Trophoblast cell (in vitro differentiated cells and primary cell): ENCODE measurements at regions not wholly inside any gene's neighbourhood (a gene's known extent, or its start where the extent isn't known, plus 50 kb on each side); places are given as distances from the start of the nearest gene placed in this dataset.

ENCODE experiments used
- DNase-seq, 2 donors: peaks; one replicate each; pipeline ENCODE4 v3.0.0-alpha.2; 2016
- H2AFZ ChIP-seq: 2 replicates; pipeline ENCODE4 v1.6.1; 2013; ENCODE audit warnings: low read length, moderate library complexity, mild to moderate bottlenecking; ENCODE audit not compliant: insufficient read depth, poor library complexity
- H2AK5ac ChIP-seq: 2 replicates; pipeline ENCODE4 v1.6.1; 2013; ENCODE audit warnings: mild to moderate bottlenecking, low read length
- H2BK120ac ChIP-seq: 2 replicates; pipeline ENCODE4 v1.6.1; 2013; ENCODE audit warnings: low read length, mild to moderate bottlenecking, moderate library complexity; ENCODE audit not compliant: insufficient read depth, poor library complexity
- H2BK12ac ChIP-seq: 2 replicates; pipeline ENCODE4 v1.6.1; 2013; ENCODE audit warnings: mild to moderate bottlenecking, low read length, moderate library complexity
- H2BK5ac ChIP-seq: 2 replicates; pipeline ENCODE4 v1.6.1; 2013; ENCODE audit warnings: low read length, low read depth, moderate library complexity, mild to moderate bottlenecking; ENCODE audit not compliant: poor library complexity
- H3K14ac ChIP-seq: 2 replicates; pipeline ENCODE4 v1.6.1; 2013; ENCODE audit warnings: mild to moderate bottlenecking, low read length
- H3K18ac ChIP-seq: 2 replicates; pipeline ENCODE4 v1.6.1; 2013; ENCODE audit warnings: mild to moderate bottlenecking, low read length
- H3K23ac ChIP-seq: 2 replicates; pipeline ENCODE4 v1.6.1; 2013; ENCODE audit warnings: low read length
- H3K27ac ChIP-seq: 2 replicates; pipeline ENCODE4 v1.5.1; 2013; ENCODE audit warnings: low read depth, mild to moderate bottlenecking, inconsistent platforms, low read length, moderate library complexity
- H3K27me3 ChIP-seq: 2 replicates; pipeline ENCODE4 v1.6.1; 2013; ENCODE audit warnings: inconsistent platforms, mild to moderate bottlenecking, low read length, moderate library complexity; ENCODE audit not compliant: insufficient read depth
- H3K36me3 ChIP-seq, 2 experiments: 1 replicate in 1 of 2; 2 replicates in 1 of 2; pipeline ENCODE4 v1.6.1; 2013; ENCODE audit warnings: low read length in 2 of 2, mild to moderate bottlenecking in 2 of 2, moderate library complexity in 1 of 2; ENCODE audit not compliant: insufficient read depth in 2 of 2, control insufficient read depth in 1 of 2
- H3K4ac ChIP-seq: 2 replicates; pipeline ENCODE4 v1.6.1; 2013; ENCODE audit warnings: low read depth, mild to moderate bottlenecking, low read length, moderate library complexity
- H3K4me1 ChIP-seq, 2 experiments: 1 replicate in 1 of 2; 2 replicates in 1 of 2; pipeline ENCODE4 v1.6.1; 2013; ENCODE audit warnings: low read length in 2 of 2, mild to moderate bottlenecking in 2 of 2, moderate library complexity in 1 of 2; ENCODE audit not compliant: insufficient read depth in 2 of 2, control insufficient read depth in 1 of 2
- H3K4me2 ChIP-seq: 2 replicates; pipeline ENCODE4 v1.6.1; 2013; ENCODE audit warnings: inconsistent platforms, mild to moderate bottlenecking, low read length, moderate library complexity
- H3K4me3 ChIP-seq: 2 replicates; pipeline ENCODE4 v1.5.1; 2013; ENCODE audit warnings: mild to moderate bottlenecking, low read depth, low read length, inconsistent platforms
- H3K79me1 ChIP-seq: one replicate; pipeline ENCODE4 v1.6.1; 2013; ENCODE audit warnings: low read length
- H3K79me2 ChIP-seq: 2 replicates; pipeline ENCODE4 v1.6.1; 2013; ENCODE audit warnings: low read length, mild to moderate bottlenecking; ENCODE audit not compliant: control insufficient read depth, insufficient read depth, poor library complexity
- H3K9ac ChIP-seq: 2 replicates; pipeline ENCODE4 v1.6.1; 2013; ENCODE audit warnings: mild to moderate bottlenecking, low read length
- H3K9me3 ChIP-seq: 2 replicates; pipeline ENCODE4 v1.6.1; 2013; ENCODE audit warnings: low read depth, mild to moderate bottlenecking, control low read depth, inconsistent platforms, low read length; ENCODE audit not compliant: insufficient read depth
- H4K12ac ChIP-seq: 2 replicates; pipeline ENCODE4 v1.6.1; 2013; ENCODE audit warnings: low read depth, mild to moderate bottlenecking, low read length, moderate library complexity
- H4K8ac ChIP-seq: 2 replicates; pipeline ENCODE4 v1.6.1; 2013; ENCODE audit warnings: low read depth, mild to moderate bottlenecking, low read length, moderate library complexity
- H4K91ac ChIP-seq: one replicate; pipeline ENCODE4 v1.6.1; 2013; ENCODE audit warnings: low read depth, mild to moderate bottlenecking, low read length, moderate library complexity
- WGBS: extraction: QIAGEN DNeasy Blood & Tissue Kit; methylation state at CpG from one replicate; pipeline ENCODE4 v1.1.7; 2013; ENCODE audit warnings: missing lambda C conversion rate; ENCODE audit not compliant: insufficient read length, insufficient coverage; ENCODE audit errors: extremely low coverage; 5-methylcytosine and 5-hydroxymethylcytosine counted together

DNA sequence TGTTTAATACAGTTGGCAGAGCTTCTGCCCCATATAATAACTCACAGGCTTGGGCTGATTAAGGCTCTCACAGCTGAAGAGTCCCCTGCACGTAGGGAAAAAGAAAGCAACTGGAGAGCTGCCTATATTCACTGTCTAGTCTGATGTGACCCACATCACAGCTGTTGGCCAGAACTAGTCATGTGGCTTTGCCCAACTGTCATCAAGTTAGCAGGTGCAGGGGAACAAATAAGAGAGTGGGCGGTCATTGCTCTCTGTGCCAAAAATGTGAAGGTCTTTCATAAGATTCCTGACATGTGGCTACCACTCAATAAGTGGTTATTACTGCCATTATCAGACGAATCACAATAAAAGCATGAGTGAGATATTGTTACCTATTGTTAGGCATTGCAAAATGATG lies 665.2 kb downstream of the DOK5 start:
- Histone ChIP-seq H3K27ac (no peak overlapping the region), H2BK5ac (no peak overlapping the region), H2AK5ac (no peak overlapping the region), H2BK120ac (no peak overlapping the region), H4K8ac (no peak overlapping the region), H3K9me3 (no peaks in the 10 kb centered on the region), H3K36me3 (no peaks in the 10 kb centered on the region), H3K4me2 (no peak overlapping the region), H3K4ac (no peak overlapping the region), H3K14ac (no peak overlapping the region), H3K23ac (no peak overlapping the region), H3K4me3 (no peak overlapping the region), H4K91ac (no peak overlapping the region), H3K27me3 (no peaks in the 10 kb centered on the region), H3K79me2 (no peaks in the 10 kb centered on the region), H3K4me1 (no peaks in the 10 kb centered on the region), H2BK12ac (no peak overlapping the region), H4K12ac (no peak overlapping the region), H3K79me1 (no peaks in the 10 kb centered on the region), H3K18ac (no peak overlapping the region), H3K9ac (no peak overlapping the region), H2AFZ (no peak overlapping the region)
- DNase-seq: no peak
- no CpG with 5 or more reads among the region's 3 CpGs for WGBS

DNA sequence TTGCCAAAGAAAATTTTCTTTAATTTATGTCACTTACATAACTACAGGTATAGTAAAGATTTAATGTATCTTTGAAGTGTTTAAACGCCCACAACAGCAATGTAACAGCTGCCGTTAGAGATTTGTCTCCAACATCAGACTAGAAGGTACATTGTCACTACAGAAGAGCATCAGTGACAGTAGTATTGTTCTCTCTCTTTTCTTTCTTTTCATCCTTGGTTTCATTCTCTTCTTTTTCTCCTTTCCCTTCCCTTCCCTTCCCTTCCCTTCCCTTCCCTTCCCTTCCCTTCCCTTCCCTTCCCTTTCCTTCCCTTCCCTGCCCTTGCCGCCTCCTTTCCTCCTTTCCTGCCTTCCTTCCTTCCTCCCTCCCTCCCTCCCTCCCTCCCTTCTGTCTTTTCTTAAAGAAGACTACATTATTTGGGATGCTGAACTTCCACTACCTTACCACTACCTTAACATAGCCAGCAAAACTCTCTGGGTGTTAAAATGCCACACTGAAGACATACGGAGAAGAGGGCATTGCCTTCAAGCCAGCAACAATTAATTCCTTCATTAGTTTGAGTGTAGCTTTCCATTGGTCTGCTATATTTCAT lies 663.9 kb downstream of the DOK5 start:
- Histone ChIP-seq H2BK5ac (no peak overlapping the region), H3K4me3 (no peak overlapping the region), H3K9ac (no peak overlapping the region), H3K36me3 (no peaks in the 10 kb centered on the region), H3K4me2 (no peak overlapping the region), H4K8ac (no peak overlapping the region), H3K18ac (no peak overlapping the region), H3K27me3 (no peaks in the 10 kb centered on the region), H4K12ac (no peak overlapping the region), H3K27ac (no peak overlapping the region), H3K4ac (no peak overlapping the region), H2AFZ (no peak overlapping the region), H2BK120ac (no peak overlapping the region), H4K91ac (no peak overlapping the region), H3K79me1 (no peaks in the 10 kb centered on the region), H2BK12ac (no peak overlapping the region), H3K9me3 (no peaks in the 10 kb centered on the region), H3K79me2 (no peaks in the 10 kb centered on the region), H3K14ac (no peak overlapping the region), H3K23ac (no peak overlapping the region), H3K4me1 (no peaks in the 10 kb centered on the region), H2AK5ac (no peak overlapping the region)
- no peak for DNase-seq
- 71% methylated on average over 1 of the region's 4 CpGs for WGBS

GRCh38 chr20:55135923-55136322 lies 660.5 kb downstream of the DOK5 start:
- H3K23ac ChIP-seq: no peak overlapping the region
- H2AK5ac ChIP-seq: no peak overlapping the region
- no peak overlapping the region for H4K91ac ChIP-seq
- H2BK5ac ChIP-seq: no peak overlapping the region
- H2AFZ ChIP-seq: no peak overlapping the region
- no peak overlapping the region for H3K27ac ChIP-seq
- no peaks in the 10 kb centered on the region for H3K79me1 ChIP-seq
- H2BK120ac ChIP-seq: no peak overlapping the region
- no peaks in the 10 kb centered on the region for H3K27me3 ChIP-seq
- H2BK12ac ChIP-seq: no peak overlapping the region
- no peak overlapping the region for H3K4me3 ChIP-seq
- H3K36me3 ChIP-seq: no peaks in the 10 kb centered on the region
- H3K18ac ChIP-seq: no peak overlapping the region
- H3K14ac ChIP-seq: no peak overlapping the region
- no peak overlapping the region for H3K4ac ChIP-seq
- H3K79me2 ChIP-seq: no peaks in the 10 kb centered on the region
- H4K12ac ChIP-seq: no peak overlapping the region
- H3K9me3 ChIP-seq: no peaks in the 10 kb centered on the region
- no peak overlapping the region for H4K8ac ChIP-seq
- H3K4me1 ChIP-seq: no peaks in the 10 kb centered on the region
- WGBS: no CpG with 5 or more reads among the region's 3 CpGs
- H3K4me2 ChIP-seq: no peak overlapping the region
- H3K9ac ChIP-seq: no peak overlapping the region
- no peak for DNase-seq

DNA sequence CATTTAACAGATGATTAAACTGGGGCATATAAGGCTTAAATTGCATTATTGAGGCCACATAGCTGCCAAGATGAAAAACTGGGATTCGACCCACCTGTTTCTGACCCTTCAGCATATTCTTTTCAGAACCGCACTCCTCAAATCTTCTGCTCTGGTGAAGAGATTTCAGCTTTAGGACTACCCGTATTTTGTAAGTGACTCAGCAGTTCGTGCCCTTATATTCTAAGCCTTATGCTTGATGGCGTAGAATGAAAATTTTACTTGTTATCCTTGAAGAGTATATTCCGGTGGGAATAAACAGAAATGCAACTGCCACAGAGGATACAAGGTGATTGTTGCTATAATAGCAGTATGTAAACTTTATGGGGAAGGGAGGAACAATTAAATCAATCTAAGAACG lies 657.1 kb downstream of the DOK5 start:
- H3K4ac ChIP-seq: no peak overlapping the region
- no peaks in the 10 kb centered on the region for H3K79me1 ChIP-seq
- no peak overlapping the region for H3K23ac ChIP-seq
- no peaks in the 10 kb centered on the region for H3K9me3 ChIP-seq
- no peaks in the 10 kb centered on the region for H3K27me3 ChIP-seq
- no peak overlapping the region for H3K4me3 ChIP-seq
- no peak overlapping the region for H3K9ac ChIP-seq
- no peak overlapping the region for H2BK12ac ChIP-seq
- H3K27ac ChIP-seq: no peak overlapping the region
- no peaks in the 10 kb centered on the region for H3K79me2 ChIP-seq
- no CpG with 5 or more reads among the region's 7 CpGs for WGBS
- no peak overlapping the region for H4K8ac ChIP-seq
- H3K4me2 ChIP-seq: no peak overlapping the region
- H2AFZ ChIP-seq: no peak overlapping the region
- no peak overlapping the region for H3K18ac ChIP-seq
- no peak overlapping the region for H2BK120ac ChIP-seq
- no peak overlapping the region for H2BK5ac ChIP-seq
- H4K91ac ChIP-seq: no peak overlapping the region
- no peak overlapping the region for H2AK5ac ChIP-seq
- no peak overlapping the region for H4K12ac ChIP-seq
- no peaks in the 10 kb centered on the region for H3K36me3 ChIP-seq
- no peaks in the 10 kb centered on the region for H3K4me1 ChIP-seq
- H3K14ac ChIP-seq: no peak overlapping the region
- no peak for DNase-seq
